HepG2 (cell line): ENCODE measurements at regions not wholly inside any gene's neighbourhood (a gene's known extent, or its start where the extent isn't known, plus 50 kb on each side); places are given as distances from the start of the nearest gene placed in this dataset.

Source experiments
- ATAC-seq: fragments of 200-7000 bp; cut with Tn5 transposase; 3 replicates; pipeline ENCODE4 v1.9.1; 2020; ENCODE audit warnings: mild to moderate bottlenecking, moderate library complexity
- BruUV-seq: library from RNA; stranded (reverse); fragments of 400-500 nt; replicated peaks from 2 replicates; lab custom pipeline; 2021; lab: Mats Ljungman, UMichigan
- CTCF ChIA-PET: fragments of 300-600 bp; formaldehyde crosslinking; extraction: SDS; loops from one replicate; lab custom pipeline; 2021; ENCODE audit warnings: low total read pairs, inconsistent platforms, low intra/inter-chr PET ratio; lab: Yijun Ruan, JAX
- POLR2A ChIA-PET: fragments of 350-600 bp; sonication (Branson Sonifier 250); formaldehyde crosslinking; loops from one replicate; lab custom pipeline; 2020; ENCODE audit warnings: antibody characterized with exemption, inconsistent platforms; lab: Yijun Ruan, JAX
- DNase-seq: peaks from one replicate; pipeline ENCODE4 v3.0.0-alpha.2; 2015; ENCODE audit warnings: low spot score
- FAIRE-seq: peaks from 3 replicates; lab custom pipeline; 2011; peaks lifted over from hg19 to GRCh38; lab: Jason Lieb, UNC
- H2AFZ ChIP-seq: one replicate; pipeline ENCODE4 v1.6.1; 2011; ENCODE audit warnings: low read length, inconsistent platforms
- H3K27ac ChIP-seq: fragments of 300-600 bp; 3 replicates; pipeline ENCODE4 v1.8.0; 2011; ENCODE audit warnings: mixed run types, mild to moderate bottlenecking, mixed read lengths, low read length, inconsistent platforms; ENCODE audit not compliant: insufficient read depth; ENCODE audit errors: extremely low read length
- H3K27me3 ChIP-seq, 2 experiments: fragments of 200-600 bp in 1 of 2; 2 replicates in 1 of 2; 3 replicates in 1 of 2; pipeline versions ENCODE4 v1.6.0 to v1.8.0; 2011; ENCODE audit warnings: low read length in 2 of 2, mild to moderate bottlenecking in 2 of 2, moderate library complexity in 2 of 2, inconsistent platforms in 1 of 2; ENCODE audit not compliant: insufficient read depth in 2 of 2, control insufficient read depth in 1 of 2
- H3K36me3 ChIP-seq, 2 experiments: fragments of 200-600 bp in 1 of 2; replicated peaks in 1 of 2; 2 replicates in 1 of 2; 3 replicates in 1 of 2; pipeline versions ENCODE4 v1.5.1 to v1.8.0; 2011; ENCODE audit warnings: low read length in 2 of 2, inconsistent platforms in 1 of 2; ENCODE audit not compliant: insufficient read depth in 2 of 2, control insufficient read depth in 1 of 2
- H3K4me1 ChIP-seq: 2 replicates; pipeline ENCODE4 v1.5.1; 2012; ENCODE audit warnings: low read length, inconsistent platforms; ENCODE audit not compliant: insufficient read depth
- H3K4me2 ChIP-seq: 2 replicates; pipeline ENCODE4 v1.6.0; 2011; ENCODE audit warnings: low read depth, low read length, inconsistent platforms
- H3K4me3 ChIP-seq, 3 experiments: fragments of 200-600 bp in 1 of 3; sonication (generic), shearing (Covaris generic) in 1 of 3; replicated peaks in 1 of 3; 2 replicates each; pipeline ENCODE4 v1.5.1; 2011 to 2016; ENCODE audit warnings: low read length in 3 of 3, inconsistent platforms in 2 of 3, low read depth in 2 of 3, mild to moderate bottlenecking in 2 of 3, control low read depth in 1 of 3, mixed read lengths in 1 of 3; ENCODE audit not compliant: insufficient read depth in 1 of 3
- H3K79me2 ChIP-seq: one replicate; pipeline ENCODE4 v1.6.1; 2011; ENCODE audit warnings: low read length, inconsistent platforms; ENCODE audit not compliant: insufficient read depth
- H3K9ac ChIP-seq: 2 replicates; pipeline ENCODE4 v1.6.0; 2011; ENCODE audit warnings: mild to moderate bottlenecking, low read depth, low read length, inconsistent platforms; ENCODE audit not compliant: insufficient read depth
- H3K9me3 ChIP-seq: 2 replicates; pipeline ENCODE4 v1.5.1; 2012; ENCODE audit warnings: mild to moderate bottlenecking, low read length
- H4K20me1 ChIP-seq: 2 replicates; pipeline ENCODE4 v1.6.0; 2011; ENCODE audit warnings: inconsistent platforms, mild to moderate bottlenecking, low read length, moderate library complexity; ENCODE audit not compliant: insufficient read depth
- ZBTB40 ChIP-seq, 2 experiments: fragments of 450-650 bp in 1 of 2; sonication (generic) in 1 of 2; formaldehyde crosslinking in 1 of 2; IDR thresholded peaks; 2 replicates each; pipeline versions ENCODE4 v1.6.1 to v1.8.0; 2016 to 2022; ENCODE audit warnings: antibody characterized with exemption in 1 of 2, mild to moderate bottlenecking in 1 of 2, missing genetic modification reagents in 1 of 2
- ZNF12 ChIP-seq: sonication (generic); formaldehyde crosslinking; IDR thresholded peaks from 2 replicates; pipeline ENCODE4 v1.5.0; 2020; ENCODE audit warnings: missing genetic modification reagents
- ZNF740 ChIP-seq: sonication (generic); formaldehyde crosslinking; IDR thresholded peaks from 2 replicates; pipeline ENCODE4 v1.4.0; 2020; ENCODE audit warnings: missing genetic modification reagents
- ZNF879 ChIP-seq: sonication (generic); formaldehyde crosslinking; IDR thresholded peaks from 2 replicates; pipeline ENCODE4 v1.8.1; 2023; ENCODE audit warnings: missing genetic modification reagents
- WGBS: methylation state at CpG from one replicate; pipeline ENCODE4 v1.1.6; 2017; ENCODE audit warnings: low lambda C conversion rate; 5-methylcytosine and 5-hydroxymethylcytosine counted together
- in situ Hi-C: cut with HindIII; loops from 2 replicates; pipeline ENCODE4 v1.10.0; 2017; ENCODE audit warnings: low pct_unique_long_range_greater_than_20kb; ENCODE audit not compliant: extremely low pct_ligation_motif_present
- intact Hi-C: fragments of 100-400 bp; cut with micrococcal nuclease; formaldehyde crosslinking; loops from one replicate; pipeline ENCODE4 v1.10.0; 2022; ENCODE audit not compliant: unreplicated experiment

GRCh38 chr12:5204831-5205230 is 161.2 kb downstream of the KCNA5 start:
- Histone ChIP-seq H3K9ac (no peak overlapping the region), H3K4me2 (no peak overlapping the region), H3K36me3 (no peaks in the 10 kb centered on the region), H3K27ac (no peak overlapping the region)
- no TSS peak for BruUV-seq
- in situ Hi-C loops: loop anchor here (5.0 kb wide), 1 partner anchor 237 kb away; no protein-coding TSS in a partner anchor
- DNase-seq: no peak
- TF ChIP-seq ZNF12 (CRISPR knock-in tag): no peak
- TF ChIP-seq ZBTB40 (IDR thresholded peaks at IDR 0.05): no peak
- TF ChIP-seq ZBTB40 (CRISPR knock-in tag; IDR thresholded peaks at IDR 0.05): no peak
- TF ChIP-seq ZNF740 (CRISPR knock-in tag): no peak
- no peak for TF ChIP-seq ZNF879 (CRISPR knock-in tag)
- TF ChIP-seq, all 625 proteins: peak for 0
- FAIRE-seq (no peak), ATAC-seq (no peak)
- no peaks in the 10 kb centered on the region for H3K9me3 ChIP-seq
- H3K27me3 ChIP-seq: no peaks in the 10 kb centered on the region
- intact Hi-C loops: no loop called here
- no peak overlapping the region for H2AFZ ChIP-seq
- no peaks in the 10 kb centered on the region for H3K79me2 ChIP-seq
- ChIA-PET CTCF (no interaction called here), POLR2A (no interaction called here)
- H3K4me1 ChIP-seq: no peaks in the 10 kb centered on the region
- no peak overlapping the region for H3K4me3 ChIP-seq
- no peaks in the 10 kb centered on the region for H4K20me1 ChIP-seq
- 4% methylated on average over 3 of the region's 4 CpGs for WGBS
